ENCODE measurements at regions not wholly inside any gene's neighbourhood (a gene's known extent, or its start where the extent isn't known, plus 50 kb on each side); places are given as distances from the start of the nearest gene placed in this dataset.

GRCh38 chr3:159432682-159433340 lies 555.8 kb upstream of the IL12A start:
- FAIRE-seq (no peak), DNase-seq (ENCODE audit: low read depth, low spot score) (no peak)
- H3K27me3 ChIP-seq (ENCODE audit: control insufficient read depth, extremely low read depth, insufficient read depth, low read length), result peaks cover 8% of the 10 kb centered on the region

GRCh38 chr3:159439346-159439745 lies 549.3 kb upstream of the IL12A start:
- Histone ChIP-seq H3K9me1 (ENCODE audit: control insufficient read depth, extremely low read depth, insufficient read depth, low read length) (no peaks in the 10 kb centered on the region), H3K9ac (ENCODE audit: control insufficient read depth, extremely low read depth, insufficient read depth, low read length) (no peak overlapping the region), H3K9me3 (ENCODE audit: control insufficient read depth, low read depth, low read length) (no peaks in the 10 kb centered on the region), H3K4me2 (ENCODE audit: control insufficient read depth, extremely low read depth, insufficient read depth, low read depth, low read length) (no peak overlapping the region), H2AFZ (ENCODE audit: control insufficient read depth, low read length) (no peak overlapping the region), H3K79me2 (ENCODE audit: control insufficient read depth, insufficient read depth, low read length) (no peaks in the 10 kb centered on the region), H3K27me3 (ENCODE audit: control insufficient read depth, extremely low read depth, insufficient read depth, low read length) (peaks cover 13% of the 10 kb centered on the region), H3K4me1 (ENCODE audit: control insufficient read depth, extremely low read depth, insufficient read depth, low read length) (no peaks in the 10 kb centered on the region), H4K20me1 (ENCODE audit: control insufficient read depth, extremely low read depth, insufficient read depth, low read length) (no peaks in the 10 kb centered on the region), H3K36me3 (ENCODE audit: control insufficient read depth in 2 of 2, extremely low read depth in 1 of 2, insufficient read depth in 2 of 2, low read length in 2 of 2) (no peaks in the 10 kb centered on the region), H3K27ac (ENCODE audit: control insufficient read depth, insufficient read depth, low read length) (no peak overlapping the region), H3K4me3 (ENCODE audit: control insufficient read depth in 2 of 3, extremely low read depth in 1 of 3, insufficient read depth in 2 of 3, low read depth in 1 of 3, low read length in 3 of 3) (no peak overlapping the region)
- FAIRE-seq (no peak), DNase-seq (ENCODE audit: low read depth, low spot score) (no peak)
- TF ChIP-seq, protein P1, sequence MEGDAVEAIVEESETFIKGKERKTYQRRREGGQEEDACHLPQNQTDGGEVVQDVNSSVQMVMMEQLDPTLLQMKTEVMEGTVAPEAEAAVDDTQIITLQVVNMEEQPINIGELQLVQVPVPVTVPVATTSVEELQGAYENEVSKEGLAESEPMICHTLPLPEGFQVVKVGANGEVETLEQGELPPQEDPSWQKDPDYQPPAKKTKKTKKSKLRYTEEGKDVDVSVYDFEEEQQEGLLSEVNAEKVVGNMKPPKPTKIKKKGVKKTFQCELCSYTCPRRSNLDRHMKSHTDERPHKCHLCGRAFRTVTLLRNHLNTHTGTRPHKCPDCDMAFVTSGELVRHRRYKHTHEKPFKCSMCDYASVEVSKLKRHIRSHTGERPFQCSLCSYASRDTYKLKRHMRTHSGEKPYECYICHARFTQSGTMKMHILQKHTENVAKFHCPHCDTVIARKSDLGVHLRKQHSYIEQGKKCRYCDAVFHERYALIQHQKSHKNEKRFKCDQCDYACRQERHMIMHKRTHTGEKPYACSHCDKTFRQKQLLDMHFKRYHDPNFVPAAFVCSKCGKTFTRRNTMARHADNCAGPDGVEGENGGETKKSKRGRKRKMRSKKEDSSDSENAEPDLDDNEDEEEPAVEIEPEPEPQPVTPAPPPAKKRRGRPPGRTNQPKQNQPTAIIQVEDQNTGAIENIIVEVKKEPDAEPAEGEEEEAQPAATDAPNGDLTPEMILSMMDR (optimal IDR thresholded peaks at IDR 0.05 in 1 of 3, IDR thresholded peaks at IDR 0.05 in 1 of 3, conservative IDR thresholded peaks at IDR 0.05 in 1 of 3; ENCODE audit: extremely low read depth in 1 of 3, insufficient read depth in 2 of 3, low read length in 3 of 3), result no peak
- TF ChIP-seq EZH2 (IDR thresholded peaks at IDR 0.05; ENCODE audit: low read length), result no peak
- dilution Hi-C loops (cut with MboI; ENCODE audit: extremely low pct_ligation_motif_present, low sequenced_read_pairs), result no loop called here

More at GRCh38 chr3:159432682-159433340, 555.8 kb upstream of the IL12A start:
- Histone ChIP-seq H3K9ac (ENCODE audit: control insufficient read depth, extremely low read depth, insufficient read depth, low read length) (no peak overlapping the region), H4K20me1 (ENCODE audit: control insufficient read depth, extremely low read depth, insufficient read depth, low read length) (no peaks in the 10 kb centered on the region), H3K9me3 (ENCODE audit: control insufficient read depth, low read depth, low read length) (no peaks in the 10 kb centered on the region), H3K9me1 (ENCODE audit: control insufficient read depth, extremely low read depth, insufficient read depth, low read length) (no peaks in the 10 kb centered on the region), H3K79me2 (ENCODE audit: control insufficient read depth, insufficient read depth, low read length) (no peaks in the 10 kb centered on the region), H3K4me3 (ENCODE audit: control insufficient read depth in 2 of 3, extremely low read depth in 1 of 3, insufficient read depth in 2 of 3, low read depth in 1 of 3, low read length in 3 of 3) (no peak overlapping the region), H3K36me3 (ENCODE audit: control insufficient read depth in 2 of 2, extremely low read depth in 1 of 2, insufficient read depth in 2 of 2, low read length in 2 of 2) (no peaks in the 10 kb centered on the region), H2AFZ (ENCODE audit: control insufficient read depth, low read length) (no peak overlapping the region), H3K27ac (ENCODE audit: control insufficient read depth, insufficient read depth, low read length) (no peak overlapping the region), H3K4me1 (ENCODE audit: control insufficient read depth, extremely low read depth, insufficient read depth, low read length) (no peaks in the 10 kb centered on the region), H3K4me2 (ENCODE audit: control insufficient read depth, extremely low read depth, insufficient read depth, low read depth, low read length) (no peak overlapping the region)
- TF ChIP-seq, protein P1 (optimal IDR thresholded peaks at IDR 0.05 in 1 of 3, IDR thresholded peaks at IDR 0.05 in 1 of 3, conservative IDR thresholded peaks at IDR 0.05 in 1 of 3; ENCODE audit: extremely low read depth in 1 of 3, insufficient read depth in 2 of 3, low read length in 3 of 3), result no peak
- no peak for TF ChIP-seq EZH2 (IDR thresholded peaks at IDR 0.05; ENCODE audit: low read length)
- dilution Hi-C loops (cut with MboI; ENCODE audit: extremely low pct_ligation_motif_present, low sequenced_read_pairs), result no loop called here
